AG09319 (cell line): ENCODE measurements at regions not wholly inside any gene's neighbourhood (a gene's known extent, or its start where the extent isn't known, plus 50 kb on each side); places are given as distances from the start of the nearest gene placed in this dataset.

Experiments
- DNase-seq: peaks from one replicate; pipeline ENCODE4 v3.0.0-alpha.2; 2010; ENCODE audit warnings: low read depth; ENCODE audit errors: extremely low read depth
- CTCF ChIP-seq: IDR thresholded peaks from 2 replicates; pipeline ENCODE4 v1.5.1; 2011; ENCODE audit warnings: low read depth, mild to moderate bottlenecking, inconsistent platforms, low read length, moderate library complexity

GRCh38 chr4:99714179-99714578 lies 56.6 kb upstream of the C4orf54 start:
- TF ChIP-seq CTCF = no peak
- DNase-seq = no peak

- DNase-seq = no peak
- TF ChIP-seq CTCF = no peak
Observed at GRCh38 chr4:99712530-99712929, 54.9 kb upstream of the C4orf54 start.

GRCh38 chr4:99712099-99712498 lies 54.5 kb upstream of the C4orf54 start:
- DNase-seq = no peak
- TF ChIP-seq CTCF = no peak

GRCh38 chr4:99711657-99712056 lies 54.0 kb upstream of the C4orf54 start:
- no peak for TF ChIP-seq CTCF
- no peak for DNase-seq

- TF ChIP-seq CTCF = no peak
Observed at GRCh38 chr4:99710681-99711345, 53.2 kb upstream of the C4orf54 start.

GRCh38 chr4:99710020-99710419 lies 52.4 kb upstream of the C4orf54 start:
- no peak for TF ChIP-seq CTCF
- no peak for DNase-seq

More at GRCh38 chr4:99710681-99711345, 53.2 kb upstream of the C4orf54 start:
- DNase-seq = no peak

GRCh38 chr4:99708551-99708950 lies 50.9 kb upstream of the C4orf54 start:
- DNase-seq = no peak
- TF ChIP-seq CTCF = no peak
